Liver (tissue), 8 donors: ENCODE measurements at regions not wholly inside any gene's neighbourhood (a gene's known extent, or its start where the extent isn't known, plus 50 kb on each side); places are given as distances from the start of the nearest gene placed in this dataset.
A peak's percentile ranks its signal among the peaks of the same experiment; 100 is the strongest.

Source experiments
- DNase-seq: peaks from one replicate; pipeline ENCODE4 v3.0.0-alpha.2; 2017; ENCODE audit warnings: low spot score
- H3K27ac ChIP-seq, 2 donors: one replicate each; pipeline ENCODE4 v1.7.0; 2013; ENCODE audit warnings: inconsistent platforms in 2 of 2, low read length in 2 of 2, control low read depth in 1 of 2, low read depth in 1 of 2, mild to moderate bottlenecking in 1 of 2
- H3K27me3 ChIP-seq, 4 donors: one replicate each; pipeline versions ENCODE4 v1.6.1 to v1.7.0; 2013; ENCODE audit warnings: low read length in 3 of 4, inconsistent platforms in 1 of 4, mild to moderate bottlenecking in 1 of 4, moderate library complexity in 1 of 4; ENCODE audit not compliant: control insufficient read depth in 4 of 4, insufficient read depth in 4 of 4
- H3K36me3 ChIP-seq, 4 donors: one replicate each; pipeline versions ENCODE4 v1.6.1 to v1.7.0; 2013; ENCODE audit warnings: low read length in 3 of 4, mild to moderate bottlenecking in 3 of 4, low read depth in 1 of 4, moderate library complexity in 1 of 4; ENCODE audit not compliant: control insufficient read depth in 4 of 4, insufficient read depth in 3 of 4
- H3K4me1 ChIP-seq, 4 donors: one replicate each; pipeline versions ENCODE4 v1.6.1 to v1.7.0; 2013; ENCODE audit warnings: low read length in 3 of 4, mild to moderate bottlenecking in 3 of 4, moderate library complexity in 1 of 4; ENCODE audit not compliant: control insufficient read depth in 4 of 4, insufficient read depth in 4 of 4
- H3K4me3 ChIP-seq, 3 donors: one replicate each; pipeline versions ENCODE4 v1.6.1 to v1.7.0; 2013; ENCODE audit warnings: low read length in 3 of 3, control low read depth in 1 of 3, low read depth in 1 of 3, mild to moderate bottlenecking in 1 of 3
- H3K9ac ChIP-seq, 2 donors: one replicate each; pipeline ENCODE4 v1.7.0; 2013; ENCODE audit warnings: low read length in 2 of 2, mild to moderate bottlenecking in 2 of 2, moderate library complexity in 2 of 2, control low read depth in 1 of 2, low read depth in 1 of 2
- H3K9me3 ChIP-seq, 4 donors: one replicate each; pipeline versions ENCODE4 v1.6.1 to v1.7.0; 2013; ENCODE audit warnings: low read length in 3 of 4; ENCODE audit not compliant: control insufficient read depth in 4 of 4
- EGR1 ChIP-seq, 2 donors: IDR thresholded peaks; 2 replicates each; pipeline ENCODE4 v1.6.1; 2016 to 2018; ENCODE audit warnings: antibody characterized with exemption in 2 of 2, low read depth in 2 of 2
- FOXA1 ChIP-seq: IDR thresholded peaks from 2 replicates; pipeline ENCODE4 v1.6.1; 2016; ENCODE audit warnings: antibody characterized with exemption
- FOXA2 ChIP-seq: IDR thresholded peaks from 2 replicates; pipeline ENCODE4 v1.6.1; 2016; ENCODE audit warnings: antibody characterized with exemption
- GABPA ChIP-seq, 2 donors: IDR thresholded peaks in 1 of 2; conservative IDR thresholded peaks in 1 of 2; 2 replicates each; pipeline ENCODE4 v1.6.1; 2016; ENCODE audit warnings: antibody characterized with exemption in 2 of 2, mild to moderate bottlenecking in 1 of 2, moderate library complexity in 1 of 2
- HNF4A ChIP-seq, 2 donors: conservative IDR thresholded peaks; 2 replicates each; pipeline ENCODE4 v1.6.1; 2016; ENCODE audit warnings: antibody characterized with exemption in 2 of 2, mild to moderate bottlenecking in 2 of 2
- HNF4G ChIP-seq: IDR thresholded peaks from 2 replicates; pipeline ENCODE4 v1.6.1; 2016; ENCODE audit warnings: antibody characterized with exemption
- JUND ChIP-seq, 2 donors: IDR thresholded peaks; 2 replicates each; pipeline ENCODE4 v1.6.1; 2016; ENCODE audit warnings: antibody characterized with exemption in 2 of 2
- NR2F2 ChIP-seq: IDR thresholded peaks from 2 replicates; pipeline ENCODE4 v1.6.1; 2016; ENCODE audit warnings: antibody characterized with exemption
- RAD21 ChIP-seq, 2 donors: IDR thresholded peaks; 2 replicates each; pipeline ENCODE4 v1.6.1; 2016; ENCODE audit warnings: antibody characterized with exemption in 2 of 2, mild to moderate bottlenecking in 2 of 2
- SP1 ChIP-seq: IDR thresholded peaks from 2 replicates; pipeline ENCODE4 v1.6.1; 2018; ENCODE audit warnings: antibody characterized with exemption, mild to moderate bottlenecking
- TAF1 ChIP-seq: conservative IDR thresholded peaks from 2 replicates; pipeline ENCODE4 v1.6.1; 2016; ENCODE audit warnings: antibody characterized with exemption, mild to moderate bottlenecking
- YY1 ChIP-seq: IDR thresholded peaks from 2 replicates; pipeline ENCODE4 v1.6.1; 2016; ENCODE audit warnings: antibody characterized with exemption, mild to moderate bottlenecking
- WGBS: extraction: QIAGEN DNeasy Blood & Tissue Kit; methylation state at CpG from one replicate; pipeline ENCODE4 v1.1.7; 2013; 5-methylcytosine and 5-hydroxymethylcytosine counted together
- TF ChIP-seq, protein P1 (sequence below): fragments of 150-350 bp; IDR thresholded peaks from 2 replicates; pipeline ENCODE4 v1.5.1; 2017; ENCODE audit warnings: improper control_type of control experiment, low read depth, low read length; ENCODE audit not compliant: missing input control
- TF ChIP-seq, protein P2 (sequence below): IDR thresholded peaks from 2 replicates; pipeline ENCODE4 v1.6.1; 2016; ENCODE audit warnings: antibody characterized with exemption
- TF ChIP-seq, protein P3 (sequence below): IDR thresholded peaks from 2 replicates; pipeline ENCODE4 v1.6.1; 2016; ENCODE audit warnings: antibody characterized with exemption, mild to moderate bottlenecking
- TF ChIP-seq, protein P4 (sequence below): IDR thresholded peaks from 2 replicates; pipeline ENCODE4 v1.6.1; 2016; ENCODE audit warnings: antibody characterized with exemption
- TF ChIP-seq, protein P5 (sequence below): IDR thresholded peaks from 2 replicates; pipeline ENCODE4 v1.6.1; 2016; ENCODE audit warnings: antibody characterized with exemption
- donor health status: healthy.
- donor health status: healthy.
- donor health status: healthy.
- donor health status: healthy.
- donor health status: healthy.

GRCh38 chr14:59028476-59029202, 159.8 kb upstream of the DAAM1 start:
- Histone ChIP-seq H3K9me3 (no peaks in the 10 kb centered on the region), H3K9ac (no peak overlapping the region), H3K4me3 (no peak overlapping the region), H3K27me3 (no peaks in the 10 kb centered on the region), H3K4me1 (peaks cover 0 to 4% (median 0%) of the 10 kb centered on the region in 4 donors), H3K36me3 (no peaks in the 10 kb centered on the region), H3K27ac (no peak overlapping the region)
- no peak for TF ChIP-seq NR2F2
- no peak for TF ChIP-seq TAF1
- TF ChIP-seq FOXA1, result no peak
- peak; percentile 86 to 94 for TF ChIP-seq RAD21 (IDR thresholded peaks at IDR 0.05)
- TF ChIP-seq, protein P1, sequence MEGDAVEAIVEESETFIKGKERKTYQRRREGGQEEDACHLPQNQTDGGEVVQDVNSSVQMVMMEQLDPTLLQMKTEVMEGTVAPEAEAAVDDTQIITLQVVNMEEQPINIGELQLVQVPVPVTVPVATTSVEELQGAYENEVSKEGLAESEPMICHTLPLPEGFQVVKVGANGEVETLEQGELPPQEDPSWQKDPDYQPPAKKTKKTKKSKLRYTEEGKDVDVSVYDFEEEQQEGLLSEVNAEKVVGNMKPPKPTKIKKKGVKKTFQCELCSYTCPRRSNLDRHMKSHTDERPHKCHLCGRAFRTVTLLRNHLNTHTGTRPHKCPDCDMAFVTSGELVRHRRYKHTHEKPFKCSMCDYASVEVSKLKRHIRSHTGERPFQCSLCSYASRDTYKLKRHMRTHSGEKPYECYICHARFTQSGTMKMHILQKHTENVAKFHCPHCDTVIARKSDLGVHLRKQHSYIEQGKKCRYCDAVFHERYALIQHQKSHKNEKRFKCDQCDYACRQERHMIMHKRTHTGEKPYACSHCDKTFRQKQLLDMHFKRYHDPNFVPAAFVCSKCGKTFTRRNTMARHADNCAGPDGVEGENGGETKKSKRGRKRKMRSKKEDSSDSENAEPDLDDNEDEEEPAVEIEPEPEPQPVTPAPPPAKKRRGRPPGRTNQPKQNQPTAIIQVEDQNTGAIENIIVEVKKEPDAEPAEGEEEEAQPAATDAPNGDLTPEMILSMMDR, result peak; percentile 78
- under 1% methylated on average over 5 of the region's 5 CpGs for WGBS
- peak; percentile 44 for DNase-seq

DNA sequence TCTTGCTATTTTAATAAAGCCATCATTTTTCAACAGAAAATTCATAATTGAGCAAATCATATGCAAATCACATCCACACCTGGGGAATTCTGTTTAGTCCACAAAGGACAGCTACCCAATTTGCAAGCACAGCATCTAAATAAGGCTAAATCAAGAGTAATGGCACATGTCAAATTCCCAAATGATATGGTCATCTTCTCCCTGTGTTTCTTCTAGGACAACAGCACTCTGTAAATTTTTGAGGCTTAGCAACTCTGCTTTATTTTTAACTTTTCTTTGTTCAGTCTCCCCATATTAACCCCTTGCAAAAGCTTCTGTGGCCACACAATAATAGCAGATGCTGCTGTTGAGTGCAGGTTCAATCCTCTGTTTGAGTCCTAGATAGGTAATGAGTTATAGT, 155.6 kb upstream of the DAAM1 start:
- H3K4me1 ChIP-seq, result peaks cover 0 to 4% (median 0%) of the 10 kb centered on the region in 4 donors
- no peak for DNase-seq

GRCh38 chr14:59036134-59036533, 152.3 kb upstream of the DAAM1 start:
- H3K4me3 ChIP-seq, result no peak overlapping the region
- WGBS, result 66% methylated on average over 2 of the region's 2 CpGs
- no peaks in the 10 kb centered on the region for H3K9me3 ChIP-seq
- H3K9ac ChIP-seq, result no peak overlapping the region
- no peak overlapping the region for H3K27ac ChIP-seq
- no peaks in the 10 kb centered on the region for H3K36me3 ChIP-seq
- no peak for DNase-seq
- no peaks in the 10 kb centered on the region for H3K4me1 ChIP-seq
- no peaks in the 10 kb centered on the region for H3K27me3 ChIP-seq
- TF ChIP-seq SP1 (no peak), NR2F2 (no peak), TAF1 (no peak), FOXA1 (no peak), YY1 (no peak), EGR1 (IDR thresholded peaks at IDR 0.05; ENCODE audit: low read depth in 2 of 2) (no peak), JUND (IDR thresholded peaks at IDR 0.05) (no peak), HNF4A (conservative IDR thresholded peaks at IDR 0.05) (no peak), HNF4G (no peak), GABPA (IDR thresholded peaks at IDR 0.05 in 1 of 2, conservative IDR thresholded peaks at IDR 0.05 in 1 of 2) (no peak), RAD21 (IDR thresholded peaks at IDR 0.05) (no peak)
- TF ChIP-seq, protein P2, sequence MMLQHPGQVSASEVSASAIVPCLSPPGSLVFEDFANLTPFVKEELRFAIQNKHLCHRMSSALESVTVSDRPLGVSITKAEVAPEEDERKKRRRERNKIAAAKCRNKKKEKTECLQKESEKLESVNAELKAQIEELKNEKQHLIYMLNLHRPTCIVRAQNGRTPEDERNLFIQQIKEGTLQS, result no peak
- TF ChIP-seq, protein P3, sequence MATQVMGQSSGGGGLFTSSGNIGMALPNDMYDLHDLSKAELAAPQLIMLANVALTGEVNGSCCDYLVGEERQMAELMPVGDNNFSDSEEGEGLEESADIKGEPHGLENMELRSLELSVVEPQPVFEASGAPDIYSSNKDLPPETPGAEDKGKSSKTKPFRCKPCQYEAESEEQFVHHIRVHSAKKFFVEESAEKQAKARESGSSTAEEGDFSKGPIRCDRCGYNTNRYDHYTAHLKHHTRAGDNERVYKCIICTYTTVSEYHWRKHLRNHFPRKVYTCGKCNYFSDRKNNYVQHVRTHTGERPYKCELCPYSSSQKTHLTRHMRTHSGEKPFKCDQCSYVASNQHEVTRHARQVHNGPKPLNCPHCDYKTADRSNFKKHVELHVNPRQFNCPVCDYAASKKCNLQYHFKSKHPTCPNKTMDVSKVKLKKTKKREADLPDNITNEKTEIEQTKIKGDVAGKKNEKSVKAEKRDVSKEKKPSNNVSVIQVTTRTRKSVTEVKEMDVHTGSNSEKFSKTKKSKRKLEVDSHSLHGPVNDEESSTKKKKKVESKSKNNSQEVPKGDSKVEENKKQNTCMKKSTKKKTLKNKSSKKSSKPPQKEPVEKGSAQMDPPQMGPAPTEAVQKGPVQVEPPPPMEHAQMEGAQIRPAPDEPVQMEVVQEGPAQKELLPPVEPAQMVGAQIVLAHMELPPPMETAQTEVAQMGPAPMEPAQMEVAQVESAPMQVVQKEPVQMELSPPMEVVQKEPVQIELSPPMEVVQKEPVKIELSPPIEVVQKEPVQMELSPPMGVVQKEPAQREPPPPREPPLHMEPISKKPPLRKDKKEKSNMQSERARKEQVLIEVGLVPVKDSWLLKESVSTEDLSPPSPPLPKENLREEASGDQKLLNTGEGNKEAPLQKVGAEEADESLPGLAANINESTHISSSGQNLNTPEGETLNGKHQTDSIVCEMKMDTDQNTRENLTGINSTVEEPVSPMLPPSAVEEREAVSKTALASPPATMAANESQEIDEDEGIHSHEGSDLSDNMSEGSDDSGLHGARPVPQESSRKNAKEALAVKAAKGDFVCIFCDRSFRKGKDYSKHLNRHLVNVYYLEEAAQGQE, result no peak
- TF ChIP-seq, protein P1, result no peak
- TF ChIP-seq, protein P4, sequence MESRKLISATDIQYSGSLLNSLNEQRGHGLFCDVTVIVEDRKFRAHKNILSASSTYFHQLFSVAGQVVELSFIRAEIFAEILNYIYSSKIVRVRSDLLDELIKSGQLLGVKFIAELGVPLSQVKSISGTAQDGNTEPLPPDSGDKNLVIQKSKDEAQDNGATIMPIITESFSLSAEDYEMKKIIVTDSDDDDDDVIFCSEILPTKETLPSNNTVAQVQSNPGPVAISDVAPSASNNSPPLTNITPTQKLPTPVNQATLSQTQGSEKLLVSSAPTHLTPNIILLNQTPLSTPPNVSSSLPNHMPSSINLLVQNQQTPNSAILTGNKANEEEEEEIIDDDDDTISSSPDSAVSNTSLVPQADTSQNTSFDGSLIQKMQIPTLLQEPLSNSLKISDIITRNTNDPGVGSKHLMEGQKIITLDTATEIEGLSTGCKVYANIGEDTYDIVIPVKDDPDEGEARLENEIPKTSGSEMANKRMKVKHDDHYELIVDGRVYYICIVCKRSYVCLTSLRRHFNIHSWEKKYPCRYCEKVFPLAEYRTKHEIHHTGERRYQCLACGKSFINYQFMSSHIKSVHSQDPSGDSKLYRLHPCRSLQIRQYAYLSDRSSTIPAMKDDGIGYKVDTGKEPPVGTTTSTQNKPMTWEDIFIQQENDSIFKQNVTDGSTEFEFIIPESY, result no peak
- TF ChIP-seq, protein P5, sequence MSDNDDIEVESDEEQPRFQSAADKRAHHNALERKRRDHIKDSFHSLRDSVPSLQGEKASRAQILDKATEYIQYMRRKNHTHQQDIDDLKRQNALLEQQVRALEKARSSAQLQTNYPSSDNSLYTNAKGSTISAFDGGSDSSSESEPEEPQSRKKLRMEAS, result no peak

More for the DNA sequence above, 155.6 kb upstream of the DAAM1 start:
- H3K36me3 ChIP-seq, result no peaks in the 10 kb centered on the region
- H3K27me3 ChIP-seq, result no peaks in the 10 kb centered on the region
- no peak overlapping the region for H3K27ac ChIP-seq
- TF ChIP-seq HNF4G (no peak), YY1 (no peak), FOXA2 (no peak), HNF4A (conservative IDR thresholded peaks at IDR 0.05) (no peak), SP1 (no peak), GABPA (IDR thresholded peaks at IDR 0.05 in 1 of 2, conservative IDR thresholded peaks at IDR 0.05 in 1 of 2) (no peak), FOXA1 (no peak)
- H3K9me3 ChIP-seq, result no peaks in the 10 kb centered on the region
- no peak overlapping the region for H3K9ac ChIP-seq
- H3K4me3 ChIP-seq, result no peak overlapping the region
